HepG2 (cell line): ENCODE measurements at regions not wholly inside any gene's neighbourhood (a gene's known extent, or its start where the extent isn't known, plus 50 kb on each side); places are given as distances from the start of the nearest gene placed in this dataset.

ENCODE experiments used
- ATAC-seq: fragments of 200-7000 bp; cut with Tn5 transposase; 3 replicates; pipeline ENCODE4 v1.9.1; 2020; ENCODE audit warnings: mild to moderate bottlenecking, moderate library complexity
- BruUV-seq: library from RNA; stranded (reverse); fragments of 400-500 nt; replicated peaks from 2 replicates; lab custom pipeline; 2021; lab: Mats Ljungman, UMichigan
- CTCF ChIA-PET: fragments of 300-600 bp; formaldehyde crosslinking; extraction: SDS; loops from one replicate; lab custom pipeline; 2021; ENCODE audit warnings: low total read pairs, inconsistent platforms, low intra/inter-chr PET ratio; lab: Yijun Ruan, JAX
- POLR2A ChIA-PET: fragments of 350-600 bp; sonication (Branson Sonifier 250); formaldehyde crosslinking; loops from one replicate; lab custom pipeline; 2020; ENCODE audit warnings: antibody characterized with exemption, inconsistent platforms; lab: Yijun Ruan, JAX
- DNase-seq: peaks from one replicate; pipeline ENCODE4 v3.0.0-alpha.2; 2015; ENCODE audit warnings: low spot score
- FAIRE-seq: peaks from 3 replicates; lab custom pipeline; 2011; peaks lifted over from hg19 to GRCh38; lab: Jason Lieb, UNC
- H2AFZ ChIP-seq: one replicate; pipeline ENCODE4 v1.6.1; 2011; ENCODE audit warnings: low read length, inconsistent platforms
- H3K27ac ChIP-seq: fragments of 300-600 bp; 3 replicates; pipeline ENCODE4 v1.8.0; 2011; ENCODE audit warnings: mixed run types, mild to moderate bottlenecking, mixed read lengths, low read length, inconsistent platforms; ENCODE audit not compliant: insufficient read depth; ENCODE audit errors: extremely low read length
- H3K27me3 ChIP-seq, 2 experiments: fragments of 200-600 bp in 1 of 2; 2 replicates in 1 of 2; 3 replicates in 1 of 2; pipeline versions ENCODE4 v1.6.0 to v1.8.0; 2011; ENCODE audit warnings: low read length in 2 of 2, mild to moderate bottlenecking in 2 of 2, moderate library complexity in 2 of 2, inconsistent platforms in 1 of 2; ENCODE audit not compliant: insufficient read depth in 2 of 2, control insufficient read depth in 1 of 2
- H3K36me3 ChIP-seq, 2 experiments: fragments of 200-600 bp in 1 of 2; replicated peaks in 1 of 2; 2 replicates in 1 of 2; 3 replicates in 1 of 2; pipeline versions ENCODE4 v1.5.1 to v1.8.0; 2011; ENCODE audit warnings: low read length in 2 of 2, inconsistent platforms in 1 of 2; ENCODE audit not compliant: insufficient read depth in 2 of 2, control insufficient read depth in 1 of 2
- H3K4me1 ChIP-seq: 2 replicates; pipeline ENCODE4 v1.5.1; 2012; ENCODE audit warnings: low read length, inconsistent platforms; ENCODE audit not compliant: insufficient read depth
- H3K4me2 ChIP-seq: 2 replicates; pipeline ENCODE4 v1.6.0; 2011; ENCODE audit warnings: low read depth, low read length, inconsistent platforms
- H3K4me3 ChIP-seq, 3 experiments: fragments of 200-600 bp in 1 of 3; sonication (generic), shearing (Covaris generic) in 1 of 3; replicated peaks in 1 of 3; 2 replicates each; pipeline ENCODE4 v1.5.1; 2011 to 2016; ENCODE audit warnings: low read length in 3 of 3, inconsistent platforms in 2 of 3, low read depth in 2 of 3, mild to moderate bottlenecking in 2 of 3, control low read depth in 1 of 3, mixed read lengths in 1 of 3; ENCODE audit not compliant: insufficient read depth in 1 of 3
- H3K79me2 ChIP-seq: one replicate; pipeline ENCODE4 v1.6.1; 2011; ENCODE audit warnings: low read length, inconsistent platforms; ENCODE audit not compliant: insufficient read depth
- H3K9ac ChIP-seq: 2 replicates; pipeline ENCODE4 v1.6.0; 2011; ENCODE audit warnings: mild to moderate bottlenecking, low read depth, low read length, inconsistent platforms; ENCODE audit not compliant: insufficient read depth
- H3K9me3 ChIP-seq: 2 replicates; pipeline ENCODE4 v1.5.1; 2012; ENCODE audit warnings: mild to moderate bottlenecking, low read length
- H4K20me1 ChIP-seq: 2 replicates; pipeline ENCODE4 v1.6.0; 2011; ENCODE audit warnings: inconsistent platforms, mild to moderate bottlenecking, low read length, moderate library complexity; ENCODE audit not compliant: insufficient read depth
- ATF2 ChIP-seq: sonication (generic); formaldehyde crosslinking; IDR thresholded peaks from 2 replicates; pipeline ENCODE4 v1.4.0; 2020; ENCODE audit warnings: missing genetic modification reagents
- HNF4A ChIP-seq: sonication (generic); formaldehyde crosslinking; IDR thresholded peaks from 2 replicates; pipeline ENCODE4 v1.4.0; 2020; ENCODE audit warnings: missing genetic modification reagents
- IKZF4 ChIP-seq: sonication (generic); formaldehyde crosslinking; IDR thresholded peaks from 2 replicates; pipeline ENCODE4 v1.5.1; 2020; ENCODE audit warnings: borderline replicate concordance, mild to moderate bottlenecking, low read depth, missing genetic modification reagents; ENCODE audit errors: not compliant biosample characterization
- NFATC3 ChIP-seq: sonication (generic); formaldehyde crosslinking; IDR thresholded peaks from 2 replicates; pipeline ENCODE4 v1.5.1; 2020; ENCODE audit warnings: mild to moderate bottlenecking, missing genetic modification reagents
- NPAS2 ChIP-seq: sonication (generic); formaldehyde crosslinking; IDR thresholded peaks from 2 replicates; pipeline ENCODE4 v1.8.0; 2022; ENCODE audit warnings: mild to moderate bottlenecking, missing genetic modification reagents, borderline replicate concordance
- RAD51 ChIP-seq: fragments of 450-650 bp; IDR thresholded peaks from 2 replicates; pipeline ENCODE4 v1.6.1; 2016; ENCODE audit warnings: borderline replicate concordance
- RFX1 ChIP-seq: fragments of 450-650 bp; IDR thresholded peaks from 2 replicates; pipeline ENCODE4 v1.6.1; 2017
- RFX5 ChIP-seq: IDR thresholded peaks from 2 replicates; pipeline ENCODE4 v1.6.1; 2011; ENCODE audit warnings: low read depth, low read length, improper control_type of control experiment
- RXRB ChIP-seq: IDR thresholded peaks from 2 replicates; pipeline ENCODE4 v1.6.1; 2016; ENCODE audit warnings: borderline replicate concordance, missing genetic modification reagents, missing compliant biosample characterization
- SCMH1 ChIP-seq: sonication (generic); formaldehyde crosslinking; IDR thresholded peaks from 2 replicates; pipeline ENCODE4 v1.9.0; 2021; ENCODE audit warnings: missing genetic modification reagents, mild to moderate bottlenecking, borderline replicate concordance
- ZKSCAN1 ChIP-seq: fragments of 150-350 bp; IDR thresholded peaks from 2 replicates; pipeline ENCODE4 v1.6.1; 2014; ENCODE audit warnings: low read length
- ZNF546 ChIP-seq: sonication (generic); formaldehyde crosslinking; conservative IDR thresholded peaks from 2 replicates; pipeline ENCODE4 v1.8.1; 2023; ENCODE audit warnings: mild to moderate bottlenecking, missing genetic modification reagents
- ZNF781 ChIP-seq: sonication (generic); formaldehyde crosslinking; IDR thresholded peaks from 2 replicates; pipeline ENCODE4 v1.5.1; 2020; ENCODE audit warnings: borderline replicate concordance, mild to moderate bottlenecking, missing genetic modification reagents; ENCODE audit errors: not compliant biosample characterization
- WGBS: methylation state at CpG from one replicate; pipeline ENCODE4 v1.1.6; 2017; ENCODE audit warnings: low lambda C conversion rate; 5-methylcytosine and 5-hydroxymethylcytosine counted together
- in situ Hi-C: cut with HindIII; loops from 2 replicates; pipeline ENCODE4 v1.10.0; 2017; ENCODE audit warnings: low pct_unique_long_range_greater_than_20kb; ENCODE audit not compliant: extremely low pct_ligation_motif_present
- intact Hi-C: fragments of 100-400 bp; cut with micrococcal nuclease; formaldehyde crosslinking; loops from one replicate; pipeline ENCODE4 v1.10.0; 2022; ENCODE audit not compliant: unreplicated experiment

- ChIA-PET POLR2A (no interaction called here), CTCF (no interaction called here)
- no TSS peak for BruUV-seq
- in situ Hi-C loops: no loop called here
- H2AFZ ChIP-seq: no peak overlapping the region
- no peak overlapping the region for H3K27ac ChIP-seq
- no peak overlapping the region for H3K4me3 ChIP-seq
- ATAC-seq (no peak), DNase-seq (no peak), FAIRE-seq (no peak)
- H3K9ac ChIP-seq: no peak overlapping the region
- TF ChIP-seq RFX5: no peak
- no peak for TF ChIP-seq IKZF4
- TF ChIP-seq NFATC3 (CRISPR knock-in tag): no peak
- TF ChIP-seq ZNF546: no peak
- TF ChIP-seq HNF4A (CRISPR knock-in tag): no peak
- TF ChIP-seq RAD51: no peak
- TF ChIP-seq RFX1: no peak
- no peak for TF ChIP-seq RXRB (CRISPR knock-in tag)
- no peak for TF ChIP-seq ATF2 (CRISPR knock-in tag)
- TF ChIP-seq ZKSCAN1: no peak
- no peak for TF ChIP-seq SCMH1 (CRISPR knock-in tag)
- TF ChIP-seq NPAS2: no peak
- TF ChIP-seq ZNF781 (CRISPR knock-in tag): no peak
- no peaks in the 10 kb centered on the region for H3K79me2 ChIP-seq
- H3K9me3 ChIP-seq: no peaks in the 10 kb centered on the region
- no peaks in the 10 kb centered on the region for H3K36me3 ChIP-seq
- peaks cover 24% of the 10 kb centered on the region for H3K4me1 ChIP-seq
- no peaks in the 10 kb centered on the region for H4K20me1 ChIP-seq
- WGBS: 83% methylated on average over 28 of the region's 28 CpGs
- peaks cover 2 to 29% of the 10 kb centered on the region in 2 experiments; a peak in 3 of 5 replicates for H3K27me3 ChIP-seq
- no peak overlapping the region for H3K4me2 ChIP-seq
- intact Hi-C loops: no loop called here
Measured at GRCh38 chr6:26246553-26246952, 118.4 kb upstream of the BTN3A2 start.
